NCI-H2081 treated with DMSO at 0.1 percent for 48 hours (cell line): ENCODE measurements at regions not wholly inside any gene's neighbourhood (a gene's known extent, or its start where the extent isn't known, plus 50 kb on each side); places are given as distances from the start of the nearest gene placed in this dataset.

Source experiments
- DNase-seq: peaks from one replicate; lab custom pipeline; 2025; lab: John Stamatoyannopoulos, UW

- no peak for DNase-seq
These were observed 87.9 kb downstream of the THBS2 start for GRCh38 chr6:169165561-169166300.

- no peak for DNase-seq
These were observed 88.7 kb downstream of the THBS2 start for GRCh38 chr6:169164986-169165385.

- DNase-seq = no peak
These were observed 89.2 kb downstream of the THBS2 start for GRCh38 chr6:169164451-169164850.

- DNase-seq = no peak
These were observed 90.2 kb downstream of the THBS2 start for GRCh38 chr6:169163411-169163901.

GRCh38 chr6:169162752-169163407 lies 90.8 kb downstream of the THBS2 start:
- DNase-seq = no peak

- no peak for DNase-seq
These were observed 91.4 kb downstream of the THBS2 start for GRCh38 chr6:169162249-169162648.

GRCh38 chr6:169161572-169162167 lies 92.0 kb downstream of the THBS2 start:
- no peak for DNase-seq

GRCh38 chr6:169160855-169161560 lies 92.6 kb downstream of the THBS2 start:
- DNase-seq = no peak

GRCh38 chr6:169160091-169160854 lies 93.4 kb downstream of the THBS2 start:
- DNase-seq = no peak

GRCh38 chr6:169159331-169159730 lies 94.3 kb downstream of the THBS2 start:
- no peak for DNase-seq

- no peak for DNase-seq
These were observed 95.0 kb downstream of the THBS2 start for GRCh38 chr6:169158691-169159090.

- DNase-seq = no peak
These were observed 95.5 kb downstream of the THBS2 start for GRCh38 chr6:169158174-169158573.

- DNase-seq = no peak
These were observed 96.2 kb downstream of the THBS2 start for GRCh38 chr6:169157197-169158148.

- no peak for DNase-seq
These were observed 96.9 kb downstream of the THBS2 start for GRCh38 chr6:169156793-169157147.

- DNase-seq = no peak
These were observed 97.4 kb downstream of the THBS2 start for GRCh38 chr6:169156108-169156792.

- no peak for DNase-seq
These were observed 98.2 kb downstream of the THBS2 start for GRCh38 chr6:169155481-169155880.

GRCh38 chr6:169153401-169153800 lies 100.2 kb downstream of the THBS2 start:
- DNase-seq = no peak

- no peak for DNase-seq
These were observed 107.1 kb downstream of the THBS2 start for GRCh38 chr6:169146521-169146920.

GRCh38 chr6:169145991-169146501 lies 107.6 kb downstream of the THBS2 start:
- DNase-seq = no peak

- no peak for DNase-seq
These were observed 108.2 kb downstream of the THBS2 start for GRCh38 chr6:169145496-169145895.
